ENCODE measurements at regions not wholly inside any gene's neighbourhood (a gene's known extent, or its start where the extent isn't known, plus 50 kb on each side); places are given as distances from the start of the nearest gene placed in this dataset.

DNA sequence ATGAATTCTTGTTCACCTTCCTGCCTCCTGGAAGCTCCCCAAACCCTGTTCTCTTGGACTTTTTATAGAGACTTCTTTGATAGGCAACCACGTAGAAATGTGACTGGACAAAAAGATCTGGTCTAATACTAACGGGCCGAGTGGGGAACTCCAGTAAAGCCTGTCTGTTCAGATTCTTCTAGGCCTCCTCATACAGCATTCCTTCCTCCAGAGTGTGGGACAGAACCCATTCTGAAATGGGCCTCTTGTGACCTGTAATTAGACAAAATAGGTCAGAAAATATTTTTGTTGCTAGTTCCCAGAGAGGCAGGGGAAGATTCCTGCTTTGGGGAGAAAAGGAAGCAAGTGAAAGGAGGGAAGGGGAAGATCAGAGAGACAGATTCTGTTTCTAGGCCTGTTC lies 374.3 kb downstream of the CDH26 start:
- TF ChIP-seq EZH2 (optimal IDR thresholded peaks at IDR 0.05; ENCODE audit: low read depth, low read length): no peak
- TF ChIP-seq CTCF (IDR thresholded peaks at IDR 0.05; ENCODE audit: low read length): no peak
- TF ChIP-seq EZH2phosphoT487 (IDR thresholded peaks at IDR 0.05; ENCODE audit: low read length): no peak
